ENCODE measurements at regions not wholly inside any gene's neighbourhood (a gene's known extent, or its start where the extent isn't known, plus 50 kb on each side); places are given as distances from the start of the nearest gene placed in this dataset.
"Not testable (repeated sequence)": the region's sequence is repeated elsewhere in the genome, so short reads cannot be mapped to it uniquely, and the experiment has no call there.

DNA sequence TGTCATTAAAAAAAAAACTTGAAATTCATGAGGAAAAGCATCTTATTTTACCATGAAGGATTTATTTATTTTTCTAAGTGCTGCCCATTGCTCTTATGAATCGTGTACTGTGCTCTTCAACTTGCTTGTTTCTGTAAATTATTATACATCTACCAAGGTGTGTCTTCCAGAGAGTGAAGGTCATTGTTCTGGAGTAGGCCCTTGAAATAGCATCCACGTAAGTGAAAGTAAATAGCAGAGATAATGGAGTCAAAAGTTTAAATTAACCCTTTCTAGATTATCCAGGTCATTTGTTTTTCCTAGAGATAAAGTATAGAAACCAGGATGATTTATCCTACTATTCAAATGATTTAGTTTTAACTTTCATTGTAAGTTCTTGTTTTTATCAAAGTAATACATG, 473.1 kb downstream of the DIRAS2 start:
- Histone ChIP-seq H3K4me3 (ENCODE audit: low read length) (no peak overlapping the region), H3K27ac (ENCODE audit: low read depth, low read length) (no peak overlapping the region), H3K36me3 (ENCODE audit: control insufficient read depth, insufficient read depth, low read length) (no peaks in the 10 kb centered on the region), H3K9ac (ENCODE audit: low read length) (no peak overlapping the region), H3K27me3 (ENCODE audit: control insufficient read depth, insufficient read depth, low read length) (no peaks in the 10 kb centered on the region), H3K4me1 (ENCODE audit: control insufficient read depth, insufficient read depth, low read length) (no peaks in the 10 kb centered on the region)

DNA sequence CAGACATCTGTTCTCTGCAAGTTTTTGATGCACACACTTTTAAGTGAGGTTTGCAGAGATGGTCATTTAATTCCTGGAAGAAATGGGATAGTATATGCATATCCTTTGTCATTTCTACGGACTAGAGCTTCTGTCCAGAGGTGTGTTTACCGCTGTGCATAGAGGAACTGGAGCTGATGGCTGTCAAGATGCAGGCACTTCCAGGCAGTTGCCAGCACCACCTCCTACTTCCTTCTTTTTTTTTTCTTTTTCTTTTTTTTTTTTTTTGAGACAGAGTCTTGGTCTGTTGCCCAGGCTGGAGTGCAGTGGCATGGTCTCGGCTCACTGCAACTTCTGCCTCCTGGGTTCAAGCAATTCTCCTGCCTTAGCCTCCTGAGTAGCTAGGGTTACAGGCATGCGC, 468.7 kb downstream of the DIRAS2 start:
- H3K36me3 ChIP-seq (ENCODE audit: control insufficient read depth, insufficient read depth, low read length); H3K9ac ChIP-seq (ENCODE audit: low read length); H3K4me1 ChIP-seq (ENCODE audit: control insufficient read depth, insufficient read depth, low read length); H3K27ac ChIP-seq (ENCODE audit: low read depth, low read length); H3K27me3 ChIP-seq (ENCODE audit: control insufficient read depth, insufficient read depth, low read length); H3K4me3 ChIP-seq (ENCODE audit: low read length): not testable (repeated sequence)

DNA sequence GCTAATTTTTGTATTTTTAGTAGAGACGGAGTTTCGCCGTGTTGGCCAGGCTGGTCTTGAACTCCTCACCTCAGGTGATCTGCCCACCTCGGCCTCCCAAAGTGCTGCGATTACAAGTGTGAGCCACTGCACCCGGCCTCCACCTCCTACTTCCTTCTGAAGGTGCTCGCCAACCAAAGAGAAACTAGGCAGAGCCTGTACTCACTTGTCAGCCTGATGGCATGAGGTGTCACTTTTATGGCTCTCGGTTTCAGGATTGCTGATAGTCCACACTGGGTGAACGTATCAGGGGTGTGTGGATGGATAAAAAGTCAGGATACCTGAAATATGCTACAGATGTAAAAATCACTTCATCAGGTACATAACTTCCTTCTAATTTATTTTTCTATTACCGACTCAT, 468.3 kb downstream of the DIRAS2 start:
- H3K9ac ChIP-seq (ENCODE audit: low read length); H3K4me3 ChIP-seq (ENCODE audit: low read length); H3K27me3 ChIP-seq (ENCODE audit: control insufficient read depth, insufficient read depth, low read length); H3K4me1 ChIP-seq (ENCODE audit: control insufficient read depth, insufficient read depth, low read length); H3K27ac ChIP-seq (ENCODE audit: low read depth, low read length); H3K36me3 ChIP-seq (ENCODE audit: control insufficient read depth, insufficient read depth, low read length): not testable (repeated sequence)

DNA sequence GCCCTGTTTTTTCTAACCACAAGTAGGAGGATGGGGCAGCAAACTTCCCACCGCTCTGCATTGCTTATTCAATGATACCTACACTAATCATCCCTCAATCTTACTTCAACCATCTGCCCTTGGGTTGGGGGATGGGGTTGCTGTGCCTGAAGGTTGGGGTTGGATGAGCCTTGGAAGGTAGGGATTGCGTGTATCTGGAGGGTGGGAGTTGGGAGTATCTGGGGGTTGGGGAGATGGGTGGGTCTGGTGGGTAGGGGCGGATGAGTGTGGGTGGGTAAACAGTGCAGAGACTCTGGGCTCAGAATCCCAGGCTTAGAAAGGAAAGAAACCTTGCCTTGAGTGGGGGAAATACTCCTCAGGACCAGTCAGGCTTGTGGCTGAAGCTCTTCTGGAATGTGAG, 467.4 kb downstream of the DIRAS2 start:
- H3K36me3 ChIP-seq (ENCODE audit: control insufficient read depth, insufficient read depth, low read length), result no peaks in the 10 kb centered on the region
- H3K27ac ChIP-seq (ENCODE audit: low read depth, low read length), result no peak overlapping the region
- H3K27me3 ChIP-seq (ENCODE audit: control insufficient read depth, insufficient read depth, low read length), result no peaks in the 10 kb centered on the region
- H3K4me1 ChIP-seq (ENCODE audit: control insufficient read depth, insufficient read depth, low read length), result no peaks in the 10 kb centered on the region
- no peak overlapping the region for H3K4me3 ChIP-seq (ENCODE audit: low read length)
- no peak overlapping the region for H3K9ac ChIP-seq (ENCODE audit: low read length)

DNA sequence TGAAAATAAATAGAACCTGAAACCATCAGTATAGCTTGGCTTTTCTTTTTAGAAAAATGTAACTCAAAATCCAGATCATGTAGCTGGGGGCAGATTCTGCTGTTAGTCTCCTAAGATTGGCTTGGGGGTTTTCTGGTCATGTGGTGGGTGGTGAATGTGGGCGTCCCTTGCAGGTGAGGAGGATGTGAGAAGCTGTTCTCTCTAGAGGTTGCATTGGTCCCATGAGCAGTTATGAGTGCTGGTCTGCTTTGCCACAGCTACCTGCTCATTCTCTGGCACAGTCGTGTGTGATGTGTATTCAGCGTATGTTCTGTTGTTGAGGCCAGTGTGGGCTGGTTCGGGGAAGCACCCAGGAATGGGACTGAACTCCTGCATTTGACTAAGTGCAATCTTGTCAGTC, 466.8 kb downstream of the DIRAS2 start:
- Histone ChIP-seq H3K4me3 (ENCODE audit: low read length) (no peak overlapping the region), H3K27ac (ENCODE audit: low read depth, low read length) (no peak overlapping the region), H3K4me1 (ENCODE audit: control insufficient read depth, insufficient read depth, low read length) (no peaks in the 10 kb centered on the region), H3K27me3 (ENCODE audit: control insufficient read depth, insufficient read depth, low read length) (no peaks in the 10 kb centered on the region), H3K9ac (ENCODE audit: low read length) (no peak overlapping the region), H3K36me3 (ENCODE audit: control insufficient read depth, insufficient read depth, low read length) (no peaks in the 10 kb centered on the region)

DNA sequence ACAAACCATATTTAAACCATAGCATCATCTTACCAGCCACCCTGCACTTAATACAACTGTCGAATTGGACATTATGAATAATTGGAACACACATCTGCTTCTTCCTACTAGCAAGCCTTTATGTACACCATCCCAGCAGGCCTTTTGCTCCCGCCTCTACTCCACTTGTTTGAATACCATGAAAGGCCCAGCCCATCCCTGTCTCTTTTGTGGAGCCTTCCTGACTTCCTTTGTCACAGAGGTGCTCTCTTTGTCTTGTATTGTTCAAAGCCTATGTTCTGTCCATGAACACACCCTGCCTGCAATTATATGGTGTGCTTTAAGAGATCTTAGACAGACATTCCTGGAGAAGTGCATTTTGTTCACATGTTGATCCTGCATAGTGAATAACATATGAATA, 465.7 kb downstream of the DIRAS2 start:
- Histone ChIP-seq H3K4me3 (ENCODE audit: low read length) (no peak overlapping the region), H3K4me1 (ENCODE audit: control insufficient read depth, insufficient read depth, low read length) (no peaks in the 10 kb centered on the region), H3K27ac (ENCODE audit: low read depth, low read length) (no peak overlapping the region), H3K27me3 (ENCODE audit: control insufficient read depth, insufficient read depth, low read length) (no peaks in the 10 kb centered on the region), H3K36me3 (ENCODE audit: control insufficient read depth, insufficient read depth, low read length) (no peaks in the 10 kb centered on the region), H3K9ac (ENCODE audit: low read length) (no peak overlapping the region)

DNA sequence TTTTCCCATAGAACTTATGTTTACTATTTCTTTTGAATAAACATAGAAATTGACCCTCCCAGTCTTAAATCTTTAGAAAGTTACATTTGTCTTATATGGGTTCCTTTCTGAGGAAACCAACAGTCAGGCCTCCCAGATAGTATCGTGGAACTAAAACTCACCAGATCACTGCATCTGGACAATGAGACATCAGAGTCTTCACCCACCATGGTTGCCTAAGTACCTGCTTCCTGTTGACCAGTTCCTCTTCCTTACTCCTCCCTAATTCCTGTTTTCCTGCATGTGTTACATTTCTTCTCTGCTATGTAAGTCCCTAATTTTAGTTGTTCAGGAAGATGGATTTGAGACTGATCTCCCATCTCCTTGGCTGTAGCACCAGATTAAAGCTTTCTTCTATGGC, 462.2 kb downstream of the DIRAS2 start:
- H3K4me3 ChIP-seq (ENCODE audit: low read length), result no peak overlapping the region
- H3K36me3 ChIP-seq (ENCODE audit: control insufficient read depth, insufficient read depth, low read length), result no peaks in the 10 kb centered on the region
- H3K9ac ChIP-seq (ENCODE audit: low read length), result no peak overlapping the region
- no peak overlapping the region for H3K27ac ChIP-seq (ENCODE audit: low read depth, low read length)
- H3K27me3 ChIP-seq (ENCODE audit: control insufficient read depth, insufficient read depth, low read length), result no peaks in the 10 kb centered on the region
- no peaks in the 10 kb centered on the region for H3K4me1 ChIP-seq (ENCODE audit: control insufficient read depth, insufficient read depth, low read length)

DNA sequence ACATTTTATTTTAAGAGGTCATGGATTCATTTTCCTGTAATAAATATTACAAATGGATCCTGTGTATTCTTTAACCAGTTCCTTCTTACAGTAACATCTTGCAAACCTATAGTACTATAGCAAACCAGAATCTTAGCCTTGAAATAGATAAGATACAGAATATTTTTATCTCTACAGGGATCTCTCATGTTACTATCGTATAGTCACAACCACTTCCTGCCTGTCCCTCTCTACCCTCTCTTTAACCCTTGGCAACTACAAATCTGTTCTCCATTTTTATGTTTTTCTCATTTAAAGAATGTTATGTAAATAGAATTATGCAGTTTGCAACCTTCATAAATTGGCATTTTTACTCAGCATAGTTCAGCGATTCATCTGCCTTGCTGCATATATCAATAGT, 454.0 kb downstream of the DIRAS2 start:
- H3K9ac ChIP-seq (ENCODE audit: low read length), result no peak overlapping the region
- no peaks in the 10 kb centered on the region for H3K4me1 ChIP-seq (ENCODE audit: control insufficient read depth, insufficient read depth, low read length)
- no peaks in the 10 kb centered on the region for H3K27me3 ChIP-seq (ENCODE audit: control insufficient read depth, insufficient read depth, low read length)
- no peaks in the 10 kb centered on the region for H3K36me3 ChIP-seq (ENCODE audit: control insufficient read depth, insufficient read depth, low read length)
- H3K4me3 ChIP-seq (ENCODE audit: low read length), result no peak overlapping the region
- no peak overlapping the region for H3K27ac ChIP-seq (ENCODE audit: low read depth, low read length)

DNA sequence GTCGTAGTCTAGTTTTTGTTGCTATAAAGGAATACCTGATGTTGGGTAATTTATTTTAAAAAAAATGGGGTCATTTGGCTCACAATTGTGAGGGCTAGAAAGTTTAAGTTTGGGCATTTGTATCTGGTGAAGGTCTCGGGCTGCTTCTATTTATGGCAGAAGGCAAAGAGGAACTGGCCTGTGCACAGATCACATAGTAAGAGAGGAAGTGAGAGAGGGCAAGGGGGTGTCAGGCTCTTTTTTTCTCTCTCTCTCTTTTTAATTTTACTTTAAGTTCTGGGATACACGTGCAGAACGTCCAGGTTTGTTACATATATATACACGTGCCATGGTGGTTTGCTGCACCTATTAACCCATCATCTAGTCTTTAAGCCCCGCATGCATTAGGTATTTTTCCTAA, 453.3 kb downstream of the DIRAS2 start:
- H3K36me3 ChIP-seq (ENCODE audit: control insufficient read depth, insufficient read depth, low read length), result no peaks in the 10 kb centered on the region
- H3K27ac ChIP-seq (ENCODE audit: low read depth, low read length), result no peak overlapping the region
- no peak overlapping the region for H3K9ac ChIP-seq (ENCODE audit: low read length)
- H3K27me3 ChIP-seq (ENCODE audit: control insufficient read depth, insufficient read depth, low read length), result no peaks in the 10 kb centered on the region
- H3K4me1 ChIP-seq (ENCODE audit: control insufficient read depth, insufficient read depth, low read length), result no peaks in the 10 kb centered on the region
- no peak overlapping the region for H3K4me3 ChIP-seq (ENCODE audit: low read length)

DNA sequence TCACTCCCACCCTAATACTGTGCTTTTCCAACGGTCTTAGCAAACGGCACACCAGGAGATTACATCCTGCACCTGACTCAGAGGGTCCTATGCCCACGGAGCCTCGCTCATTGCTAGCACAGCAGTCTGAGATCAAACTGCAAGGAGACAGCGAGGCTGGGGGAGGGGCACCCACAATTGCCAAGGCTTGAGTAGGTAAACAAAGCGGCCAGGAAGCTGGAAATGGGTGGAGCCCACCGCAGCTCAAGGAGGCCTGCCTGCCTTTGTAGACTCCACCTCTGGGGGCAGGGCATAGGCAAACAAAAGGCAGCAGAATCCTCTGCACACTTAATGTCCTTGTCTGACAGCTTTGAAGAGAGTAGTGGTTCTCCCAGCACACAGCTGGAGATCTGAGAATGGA, 450.2 kb downstream of the DIRAS2 start:
- not testable (repeated sequence) for H3K36me3 ChIP-seq (ENCODE audit: control insufficient read depth, insufficient read depth, low read length); H3K4me1 ChIP-seq (ENCODE audit: control insufficient read depth, insufficient read depth, low read length); H3K27me3 ChIP-seq (ENCODE audit: control insufficient read depth, insufficient read depth, low read length); H3K4me3 ChIP-seq (ENCODE audit: low read length); H3K27ac ChIP-seq (ENCODE audit: low read depth, low read length); H3K9ac ChIP-seq (ENCODE audit: low read length)

DNA sequence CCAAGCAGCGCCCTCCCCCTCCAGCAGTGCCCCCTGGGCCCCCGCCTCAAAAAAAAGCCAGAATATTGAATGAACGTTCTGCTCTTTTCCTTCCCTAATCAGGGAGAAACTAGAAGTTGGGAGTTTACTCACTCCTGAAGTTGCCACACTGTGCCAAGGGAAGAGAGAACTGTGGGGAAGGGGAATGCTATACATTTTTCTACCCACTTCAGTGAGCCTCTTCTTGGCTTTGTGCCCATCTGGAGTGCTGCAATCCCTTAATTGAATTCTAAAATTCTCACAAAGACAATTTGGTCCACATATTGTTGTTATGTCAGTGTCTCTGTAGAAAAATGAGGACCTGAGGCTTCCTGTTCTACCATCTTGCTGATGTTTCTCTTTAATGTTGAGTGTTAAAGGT, 443.7 kb downstream of the DIRAS2 start:
- no peak overlapping the region for H3K9ac ChIP-seq (ENCODE audit: low read length)
- H3K27me3 ChIP-seq (ENCODE audit: control insufficient read depth, insufficient read depth, low read length), result no peaks in the 10 kb centered on the region
- no peaks in the 10 kb centered on the region for H3K36me3 ChIP-seq (ENCODE audit: control insufficient read depth, insufficient read depth, low read length)
- no peak overlapping the region for H3K4me3 ChIP-seq (ENCODE audit: low read length)
- H3K4me1 ChIP-seq (ENCODE audit: control insufficient read depth, insufficient read depth, low read length), result no peaks in the 10 kb centered on the region
- no peak overlapping the region for H3K27ac ChIP-seq (ENCODE audit: low read depth, low read length)

DNA sequence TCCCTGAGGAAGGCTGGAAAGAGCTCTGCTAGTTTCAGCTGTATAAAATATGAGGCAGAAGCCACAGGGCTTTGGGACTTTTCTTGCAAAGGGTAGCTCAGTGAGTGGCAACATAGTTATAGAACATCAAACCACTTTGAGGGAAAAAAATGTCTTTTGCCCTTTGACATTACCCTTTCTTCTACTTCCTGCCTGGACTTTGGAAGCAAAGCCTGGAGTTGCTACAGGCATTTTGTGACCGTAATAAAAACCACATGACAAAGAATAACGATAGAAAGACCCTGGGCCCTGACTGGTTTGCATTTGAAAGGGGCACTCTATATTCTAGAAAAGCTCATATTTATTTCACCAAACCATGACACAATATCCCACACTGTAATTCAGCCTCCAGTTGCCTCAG, 440.9 kb downstream of the DIRAS2 start:
- no peak overlapping the region for H3K9ac ChIP-seq (ENCODE audit: low read length)
- no peaks in the 10 kb centered on the region for H3K36me3 ChIP-seq (ENCODE audit: control insufficient read depth, insufficient read depth, low read length)
- H3K4me1 ChIP-seq (ENCODE audit: control insufficient read depth, insufficient read depth, low read length), result no peaks in the 10 kb centered on the region
- H3K27me3 ChIP-seq (ENCODE audit: control insufficient read depth, insufficient read depth, low read length), result no peaks in the 10 kb centered on the region
- no peak overlapping the region for H3K4me3 ChIP-seq (ENCODE audit: low read length)
- no peak overlapping the region for H3K27ac ChIP-seq (ENCODE audit: low read depth, low read length)

DNA sequence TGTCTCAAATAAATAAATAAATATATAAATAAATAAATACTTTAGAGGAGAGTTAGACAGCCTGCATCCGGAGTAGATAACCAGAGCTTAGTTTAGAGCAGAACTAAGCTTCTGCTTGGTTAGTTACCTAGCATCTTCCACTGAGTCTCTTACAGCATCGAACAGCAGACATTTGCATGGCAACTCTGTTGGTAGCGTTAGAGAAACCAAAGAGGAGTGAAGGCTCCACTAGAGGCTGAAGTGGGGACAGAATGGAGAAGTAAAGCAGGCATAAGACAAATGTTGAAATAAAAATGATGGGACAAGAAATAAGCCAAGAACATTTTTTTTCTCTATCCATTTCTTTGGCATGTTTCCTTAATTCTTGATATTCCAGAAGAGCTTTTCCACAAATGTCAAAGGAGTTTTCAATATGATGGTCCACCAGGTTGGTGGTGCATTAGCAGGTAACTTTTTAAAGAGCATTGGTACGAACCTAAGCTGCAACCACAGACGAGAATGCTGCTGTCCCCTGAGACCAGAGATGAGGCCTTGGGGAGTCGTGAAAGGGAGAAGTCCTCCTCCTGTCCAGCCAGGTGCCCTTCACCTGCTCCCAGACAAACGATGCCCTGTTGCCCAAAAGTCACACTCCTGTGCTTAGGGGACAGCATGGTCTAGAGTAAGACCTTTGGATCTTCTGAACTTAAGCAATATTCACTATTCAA, 438.3 kb downstream of the DIRAS2 start:
- Histone ChIP-seq H3K4me1 (ENCODE audit: control insufficient read depth, insufficient read depth, low read length) (no peaks in the 10 kb centered on the region), H3K9ac (ENCODE audit: low read length) (no peak overlapping the region), H3K27me3 (ENCODE audit: control insufficient read depth, insufficient read depth, low read length) (no peaks in the 10 kb centered on the region), H3K36me3 (ENCODE audit: control insufficient read depth, insufficient read depth, low read length) (no peaks in the 10 kb centered on the region), H3K27ac (ENCODE audit: low read depth, low read length) (no peak overlapping the region), H3K4me3 (ENCODE audit: low read length) (no peak overlapping the region)
